GM12873 (cell line): ENCODE measurements at regions not wholly inside any gene's neighbourhood (a gene's known extent, or its start where the extent isn't known, plus 50 kb on each side); places are given as distances from the start of the nearest gene placed in this dataset.

Experiments
- TF ChIP-seq, protein P1 (sequence below): IDR thresholded peaks from 2 replicates; pipeline ENCODE4 v1.5.1; 2012; ENCODE audit warnings: low read depth, mild to moderate bottlenecking, moderate library complexity, low read length, control low read depth; ENCODE audit not compliant: insufficient read depth; ENCODE audit errors: missing control alignments

DNA sequence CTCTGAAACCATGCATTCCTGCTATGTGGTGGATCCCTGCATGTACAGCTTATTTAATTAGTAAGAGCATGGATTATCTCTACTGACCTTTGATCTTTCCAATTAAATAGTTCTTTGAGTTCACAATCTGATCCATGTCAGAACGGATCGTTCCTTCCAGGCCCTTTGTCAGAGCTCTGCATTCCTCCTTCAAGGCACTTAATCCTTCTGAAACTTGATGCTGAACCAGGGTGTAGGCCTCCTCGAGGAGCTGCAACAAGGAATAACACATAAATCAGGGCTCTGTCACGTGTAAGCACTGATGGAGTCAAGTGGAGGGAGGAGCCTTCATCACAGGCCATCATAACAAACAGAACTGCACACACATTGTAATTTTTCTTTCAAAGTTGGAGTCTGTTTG is 68.4 kb upstream of the EDEM3 start:
- TF ChIP-seq, protein P1, sequence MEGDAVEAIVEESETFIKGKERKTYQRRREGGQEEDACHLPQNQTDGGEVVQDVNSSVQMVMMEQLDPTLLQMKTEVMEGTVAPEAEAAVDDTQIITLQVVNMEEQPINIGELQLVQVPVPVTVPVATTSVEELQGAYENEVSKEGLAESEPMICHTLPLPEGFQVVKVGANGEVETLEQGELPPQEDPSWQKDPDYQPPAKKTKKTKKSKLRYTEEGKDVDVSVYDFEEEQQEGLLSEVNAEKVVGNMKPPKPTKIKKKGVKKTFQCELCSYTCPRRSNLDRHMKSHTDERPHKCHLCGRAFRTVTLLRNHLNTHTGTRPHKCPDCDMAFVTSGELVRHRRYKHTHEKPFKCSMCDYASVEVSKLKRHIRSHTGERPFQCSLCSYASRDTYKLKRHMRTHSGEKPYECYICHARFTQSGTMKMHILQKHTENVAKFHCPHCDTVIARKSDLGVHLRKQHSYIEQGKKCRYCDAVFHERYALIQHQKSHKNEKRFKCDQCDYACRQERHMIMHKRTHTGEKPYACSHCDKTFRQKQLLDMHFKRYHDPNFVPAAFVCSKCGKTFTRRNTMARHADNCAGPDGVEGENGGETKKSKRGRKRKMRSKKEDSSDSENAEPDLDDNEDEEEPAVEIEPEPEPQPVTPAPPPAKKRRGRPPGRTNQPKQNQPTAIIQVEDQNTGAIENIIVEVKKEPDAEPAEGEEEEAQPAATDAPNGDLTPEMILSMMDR, result no peak

DNA sequence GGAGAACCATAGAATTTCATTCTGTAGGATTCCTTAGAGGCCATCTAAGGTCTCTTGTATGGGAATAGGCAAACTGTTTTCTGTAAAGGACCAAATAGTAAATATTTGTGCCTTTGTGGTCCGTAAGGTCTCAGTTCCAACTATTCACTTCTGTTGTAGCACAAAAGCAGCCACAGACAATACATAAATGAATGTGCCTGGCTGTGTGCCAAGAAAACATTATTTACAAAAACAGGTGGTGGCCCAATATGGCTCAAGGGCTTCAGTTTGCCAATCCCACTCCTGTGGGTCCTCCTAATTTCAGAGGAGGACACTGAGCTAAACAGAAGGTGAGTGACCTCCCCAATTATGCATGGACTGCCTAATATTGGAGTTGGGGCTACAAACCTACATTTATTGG is 67.6 kb upstream of the EDEM3 start:
- TF ChIP-seq, protein P1, result no peak

- TF ChIP-seq, protein P1, result no peak
These were observed 67.0 kb upstream of the EDEM3 start for GRCh38 chr1:184821658-184822057.

- TF ChIP-seq, protein P1, result no peak
These were observed 66.3 kb upstream of the EDEM3 start for GRCh38 chr1:184820956-184821355.

- TF ChIP-seq, protein P1, result no peak
These were observed 65.6 kb upstream of the EDEM3 start for GRCh38 chr1:184820218-184820750.

GRCh38 chr1:184818646-184819045 is 64.0 kb upstream of the EDEM3 start:
- TF ChIP-seq, protein P1, result no peak

- TF ChIP-seq, protein P1, result no peak
These were observed 59.0 kb upstream of the EDEM3 start for GRCh38 chr1:184813528-184814089.
